ENCODE measurements at regions not wholly inside any gene's neighbourhood (a gene's known extent, or its start where the extent isn't known, plus 50 kb on each side); places are given as distances from the start of the nearest gene placed in this dataset.

DNA sequence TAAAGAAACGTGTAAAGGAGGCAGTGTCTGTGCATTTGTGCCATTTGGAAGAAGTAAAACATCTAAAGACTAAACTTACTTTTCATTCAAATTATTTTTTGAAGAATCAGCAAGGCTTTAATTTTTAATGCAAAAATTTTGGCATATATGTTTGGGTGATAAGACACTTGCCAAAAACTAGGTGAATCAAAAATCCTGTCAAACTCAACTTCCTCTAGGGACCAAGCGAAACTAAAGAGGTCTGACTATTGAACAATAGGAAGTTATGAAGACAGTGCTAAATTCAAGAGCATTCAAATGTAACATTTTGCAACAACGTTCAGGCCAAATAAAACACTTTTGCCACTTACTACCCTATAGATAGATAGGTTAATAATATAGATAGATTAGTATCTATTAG, 306.1 kb downstream of the NOL4 start:
- dilution Hi-C loops (cut with MboI; ENCODE audit: extremely low pct_ligation_motif_present, low sequenced_read_pairs), result no loop called here
- no peak overlapping the region for H3K4me3 ChIP-seq (replicated peaks in 1 of 3; ENCODE audit: insufficient read depth in 1 of 3, low read depth in 1 of 3, low read length in 3 of 3)
- intact Hi-C loops (cut with micrococcal nuclease), result no loop called here
- H3K36me3 ChIP-seq (ENCODE audit: control insufficient read depth in 2 of 2, extremely low read depth in 1 of 2, insufficient read depth in 2 of 2, low read length in 2 of 2), result no peaks in the 10 kb centered on the region
- BruUV-seq (replicated peaks), result no TSS peak
- DNase-seq (ENCODE audit: low read depth, low spot score) (no peak), FAIRE-seq (no peak)
- ChIA-PET CTCF (no interaction called here), POLR2A (no interaction called here)
- no peaks in the 10 kb centered on the region for H3K9me1 ChIP-seq (replicated peaks; ENCODE audit: control insufficient read depth, extremely low read depth, insufficient read depth, low read length)
- H3K27ac ChIP-seq (ENCODE audit: insufficient read depth, low read depth, low read length), result no peak overlapping the region
- H4K20me1 ChIP-seq (replicated peaks; ENCODE audit: control insufficient read depth, extremely low read depth, insufficient read depth, low read length), result no peaks in the 10 kb centered on the region
- H3K4me2 ChIP-seq (ENCODE audit: insufficient read depth, low read length), result no peak overlapping the region
- H3K9me3 ChIP-seq (replicated peaks; ENCODE audit: control insufficient read depth, insufficient read depth, low read length), result no peaks in the 10 kb centered on the region
- no peaks in the 10 kb centered on the region for H3K4me1 ChIP-seq (ENCODE audit: control insufficient read depth, extremely low read depth, insufficient read depth, low read length)
- H2AFZ ChIP-seq (ENCODE audit: low read depth, low read length), result no peak overlapping the region
- no peaks in the 10 kb centered on the region for H3K27me3 ChIP-seq (ENCODE audit: control insufficient read depth in 2 of 2, insufficient read depth in 2 of 2, low read length in 2 of 2)
- TF ChIP-seq, protein P1, sequence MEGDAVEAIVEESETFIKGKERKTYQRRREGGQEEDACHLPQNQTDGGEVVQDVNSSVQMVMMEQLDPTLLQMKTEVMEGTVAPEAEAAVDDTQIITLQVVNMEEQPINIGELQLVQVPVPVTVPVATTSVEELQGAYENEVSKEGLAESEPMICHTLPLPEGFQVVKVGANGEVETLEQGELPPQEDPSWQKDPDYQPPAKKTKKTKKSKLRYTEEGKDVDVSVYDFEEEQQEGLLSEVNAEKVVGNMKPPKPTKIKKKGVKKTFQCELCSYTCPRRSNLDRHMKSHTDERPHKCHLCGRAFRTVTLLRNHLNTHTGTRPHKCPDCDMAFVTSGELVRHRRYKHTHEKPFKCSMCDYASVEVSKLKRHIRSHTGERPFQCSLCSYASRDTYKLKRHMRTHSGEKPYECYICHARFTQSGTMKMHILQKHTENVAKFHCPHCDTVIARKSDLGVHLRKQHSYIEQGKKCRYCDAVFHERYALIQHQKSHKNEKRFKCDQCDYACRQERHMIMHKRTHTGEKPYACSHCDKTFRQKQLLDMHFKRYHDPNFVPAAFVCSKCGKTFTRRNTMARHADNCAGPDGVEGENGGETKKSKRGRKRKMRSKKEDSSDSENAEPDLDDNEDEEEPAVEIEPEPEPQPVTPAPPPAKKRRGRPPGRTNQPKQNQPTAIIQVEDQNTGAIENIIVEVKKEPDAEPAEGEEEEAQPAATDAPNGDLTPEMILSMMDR (IDR thresholded peaks at IDR 0.05; ENCODE audit: extremely low read depth in 1 of 2, insufficient read depth in 1 of 2, low read depth in 1 of 2, low read length in 2 of 2), result no peak
- no peak for TF ChIP-seq FOS (IDR thresholded peaks at IDR 0.05; ENCODE audit: borderline replicate concordance, insufficient read depth, low read length)
- TF ChIP-seq POLR2A (IDR thresholded peaks at IDR 0.05; ENCODE audit: low read depth, low read length), result no peak
- TF ChIP-seq GATA2 (IDR thresholded peaks at IDR 0.05; ENCODE audit: insufficient read depth, insufficient read length, low read depth, low read length), result no peak
- TF ChIP-seq JUN (IDR thresholded peaks at IDR 0.05; ENCODE audit: borderline replicate concordance, insufficient read depth, insufficient read length, low read depth), result no peak
- no peak for TF ChIP-seq MYC (IDR thresholded peaks at IDR 0.05; ENCODE audit: low read depth, low read length)
- TF ChIP-seq POLR2AphosphoS5 (IDR thresholded peaks at IDR 0.05; ENCODE audit: insufficient read depth, low read depth, low read length), result no peak
- TF ChIP-seq, protein P2, sequence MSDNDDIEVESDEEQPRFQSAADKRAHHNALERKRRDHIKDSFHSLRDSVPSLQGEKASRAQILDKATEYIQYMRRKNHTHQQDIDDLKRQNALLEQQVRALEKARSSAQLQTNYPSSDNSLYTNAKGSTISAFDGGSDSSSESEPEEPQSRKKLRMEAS (IDR thresholded peaks at IDR 0.05; ENCODE audit: insufficient read depth, insufficient read length), result no peak
- H3K79me2 ChIP-seq (ENCODE audit: control insufficient read depth, insufficient read depth, low read length), result no peaks in the 10 kb centered on the region
- no peak overlapping the region for H3K9ac ChIP-seq (replicated peaks; ENCODE audit: extremely low read depth, insufficient read depth, low read length)

All from endothelial cell of umbilical vein (primary cell).